Smooth muscle cell (in vitro differentiated cells): ENCODE measurements at regions not wholly inside any gene's neighbourhood (a gene's known extent, or its start where the extent isn't known, plus 50 kb on each side); places are given as distances from the start of the nearest gene placed in this dataset.
A peak's percentile ranks its signal among the peaks of the same experiment; 100 is the strongest.

Experiments used
- DNase-seq: peaks from one replicate; lab custom pipeline; 2025; ENCODE audit not compliant: unreplicated experiment; lab: John Stamatoyannopoulos, UW
- H2AFZ ChIP-seq: fragments of 200-600 bp; sonication (generic); 2 replicates; pipeline ENCODE4 v1.6.0; 2016; ENCODE audit warnings: antibody characterized with exemption, low read depth, mild to moderate bottlenecking
- H3F3A ChIP-seq: fragments of 200-600 bp; sonication (generic); 2 replicates; pipeline ENCODE4 v1.6.0; 2017; ENCODE audit warnings: antibody characterized with exemption, low read depth
- H3K27ac ChIP-seq: fragments of 200-600 bp; sonication (generic); 2 replicates; pipeline ENCODE4 v1.5.1; 2016; ENCODE audit warnings: low read depth, mild to moderate bottlenecking
- H3K27me3 ChIP-seq: fragments of 200-600 bp; sonication (generic); 2 replicates; pipeline ENCODE4 v1.6.1; 2016; ENCODE audit warnings: low read depth, mild to moderate bottlenecking
- H3K36me3 ChIP-seq: fragments of 200-600 bp; sonication (generic); 2 replicates; pipeline ENCODE4 v1.5.1; 2016; ENCODE audit warnings: low read depth
- H3K4me1 ChIP-seq: fragments of 200-600 bp; sonication (generic); 2 replicates; pipeline ENCODE4 v1.5.1; 2016; ENCODE audit warnings: low read depth
- H3K4me2 ChIP-seq: fragments of 200-600 bp; sonication (generic); 2 replicates; pipeline ENCODE4 v1.6.0; 2016; ENCODE audit warnings: mild to moderate bottlenecking
- H3K4me3 ChIP-seq: fragments of 200-600 bp; sonication (generic); 2 replicates; pipeline ENCODE4 v1.5.1; 2016; ENCODE audit warnings: mild to moderate bottlenecking
- H3K79me2 ChIP-seq: fragments of 200-600 bp; sonication (generic); 2 replicates; pipeline ENCODE4 v1.6.0; 2016; ENCODE audit warnings: low read depth, mild to moderate bottlenecking
- H3K9ac ChIP-seq: fragments of 200-600 bp; sonication (generic); 2 replicates; pipeline ENCODE4 v1.6.0; 2016; ENCODE audit warnings: low read depth
- H3K9me3 ChIP-seq: fragments of 200-600 bp; sonication (generic); replicated peaks from 2 replicates; pipeline ENCODE4 v1.5.1; 2016; ENCODE audit warnings: low read depth
- H4K20me1 ChIP-seq: fragments of 200-600 bp; sonication (generic); 2 replicates; pipeline ENCODE4 v1.6.0; 2016; ENCODE audit warnings: low read depth
- CTCF ChIP-seq: fragments of 200-600 bp; sonication (generic); IDR thresholded peaks from 2 replicates; pipeline ENCODE4 v1.5.1; 2017; ENCODE audit warnings: borderline replicate concordance, mild to moderate bottlenecking, antibody characterized with exemption; ENCODE audit not compliant: insufficient read depth, poor library complexity, severe bottlenecking
- WGBS: methylation state at CpG from one replicate; pipeline ENCODE4 v1.1.7; 2016; ENCODE audit warnings: low lambda C conversion rate; 5-methylcytosine and 5-hydroxymethylcytosine counted together

- Histone ChIP-seq H3K36me3 (no peaks in the 10 kb centered on the region), H3K4me2 (no peak overlapping the region), H3K27me3 (peaks cover 17% of the 10 kb centered on the region), H3K79me2 (no peaks in the 10 kb centered on the region), H2AFZ (no peak overlapping the region), H3K27ac (no peak overlapping the region), H3K9ac (no peak overlapping the region), H3K9me3 (no peaks in the 10 kb centered on the region), H3K4me3 (no peak overlapping the region), H3F3A (no peaks in the 10 kb centered on the region), H3K4me1 (no peaks in the 10 kb centered on the region), H4K20me1 (no peaks in the 10 kb centered on the region)
- DNase-seq = no peak
- TF ChIP-seq CTCF = peak; percentile 71
- 13% methylated on average over 4 of the region's 4 CpGs for WGBS
Measured at GRCh38 chr20:60262967-60263603, 304.9 kb downstream of the CDH26 start.

- no peaks in the 10 kb centered on the region for H3F3A ChIP-seq
- no peak for TF ChIP-seq CTCF
- DNase-seq = no peak
- H3K27me3 ChIP-seq = peaks cover 16% of the 10 kb centered on the region
- H3K4me1 ChIP-seq = no peaks in the 10 kb centered on the region
- WGBS = 81% methylated on average over 18 of the region's 18 CpGs
- no peak overlapping the region for H2AFZ ChIP-seq
- no peaks in the 10 kb centered on the region for H3K36me3 ChIP-seq
- H3K9me3 ChIP-seq = no peaks in the 10 kb centered on the region
- H3K4me3 ChIP-seq = no peak overlapping the region
- no peak overlapping the region for H3K9ac ChIP-seq
- no peak overlapping the region for H3K27ac ChIP-seq
- no peaks in the 10 kb centered on the region for H3K79me2 ChIP-seq
- no peaks in the 10 kb centered on the region for H4K20me1 ChIP-seq
- H3K4me2 ChIP-seq = no peak overlapping the region
Measured at GRCh38 chr20:60263725-60264709, 305.8 kb downstream of the CDH26 start.

GRCh38 chr20:60266177-60266823, 308.1 kb downstream of the CDH26 start:
- TF ChIP-seq CTCF = no peak
- no peak overlapping the region for H2AFZ ChIP-seq
- no peaks in the 10 kb centered on the region for H3F3A ChIP-seq
- no peaks in the 10 kb centered on the region for H3K36me3 ChIP-seq
- H3K9ac ChIP-seq = no peak overlapping the region
- no peak overlapping the region for H3K4me3 ChIP-seq
- H3K4me2 ChIP-seq = no peak overlapping the region
- WGBS = 91% methylated on average over 9 of the region's 9 CpGs
- H3K27ac ChIP-seq = no peak overlapping the region
- H3K27me3 ChIP-seq = peaks cover 6% of the 10 kb centered on the region
- H3K9me3 ChIP-seq = no peaks in the 10 kb centered on the region
- H3K4me1 ChIP-seq = no peaks in the 10 kb centered on the region
- no peak for DNase-seq
- no peaks in the 10 kb centered on the region for H3K79me2 ChIP-seq
- no peaks in the 10 kb centered on the region for H4K20me1 ChIP-seq
